ENCODE measurements at regions not wholly inside any gene's neighbourhood (a gene's known extent, or its start where the extent isn't known, plus 50 kb on each side); places are given as distances from the start of the nearest gene placed in this dataset.

DNA sequence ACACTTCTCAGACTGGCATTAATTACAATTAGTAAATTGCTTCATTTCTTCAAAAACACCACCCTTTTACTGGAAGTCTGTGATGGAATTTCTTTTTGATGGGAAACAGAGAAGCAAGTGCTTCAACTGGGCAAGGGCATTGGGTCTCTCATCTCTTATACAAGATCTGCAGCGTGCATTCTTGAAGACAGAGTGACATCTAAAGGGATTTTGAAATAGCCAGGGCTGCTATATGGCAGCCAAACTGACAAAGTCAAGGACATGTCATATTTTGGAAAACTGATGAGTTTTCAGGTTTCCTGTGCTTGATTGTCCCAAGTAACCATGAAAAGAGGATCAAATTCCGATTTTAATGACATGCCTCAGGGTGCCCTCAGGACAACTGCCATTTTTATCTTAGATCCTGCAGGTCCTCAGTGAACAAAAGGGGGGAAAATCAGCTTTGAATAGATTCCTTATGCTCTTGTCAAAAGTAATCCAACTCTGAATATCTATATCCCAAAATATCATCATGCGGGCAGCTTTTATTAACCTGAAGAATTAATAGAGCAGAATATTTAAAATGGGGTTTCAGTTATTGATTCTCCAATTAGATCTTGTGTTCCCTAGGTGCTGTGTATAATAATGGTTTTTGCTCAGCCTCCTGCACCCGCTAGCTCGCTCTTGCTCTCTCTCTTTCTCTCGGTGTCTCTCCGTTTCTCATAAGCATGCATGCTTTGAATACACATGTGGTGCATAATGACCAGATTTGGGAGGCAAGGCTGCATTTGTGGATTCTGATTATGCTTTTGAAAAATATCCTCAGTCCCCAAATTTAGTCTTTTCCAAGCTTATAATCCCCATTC lies 221.8 kb downstream of the TTLL7 start:
- H3K27ac Mint-ChIP-seq = no peak overlapping the region
- ATAC-seq (no peak), DNase-seq (ENCODE audit: low spot score) (no peak)
- H3K4me3 Mint-ChIP-seq = no peak overlapping the region
- H3K27me3 Mint-ChIP-seq (ENCODE audit: low read depth) = no peaks in the 10 kb centered on the region
- no peaks in the 10 kb centered on the region for H3K36me3 Mint-ChIP-seq
- POLR2A ChIA-PET = no interaction called here
- no peaks in the 10 kb centered on the region for H3K9me3 Mint-ChIP-seq
- CTCF ChIA-PET = no interaction called here
- peaks cover 28% of the 10 kb centered on the region for H3K4me1 Mint-ChIP-seq
- TF ChIP-seq, protein P1, sequence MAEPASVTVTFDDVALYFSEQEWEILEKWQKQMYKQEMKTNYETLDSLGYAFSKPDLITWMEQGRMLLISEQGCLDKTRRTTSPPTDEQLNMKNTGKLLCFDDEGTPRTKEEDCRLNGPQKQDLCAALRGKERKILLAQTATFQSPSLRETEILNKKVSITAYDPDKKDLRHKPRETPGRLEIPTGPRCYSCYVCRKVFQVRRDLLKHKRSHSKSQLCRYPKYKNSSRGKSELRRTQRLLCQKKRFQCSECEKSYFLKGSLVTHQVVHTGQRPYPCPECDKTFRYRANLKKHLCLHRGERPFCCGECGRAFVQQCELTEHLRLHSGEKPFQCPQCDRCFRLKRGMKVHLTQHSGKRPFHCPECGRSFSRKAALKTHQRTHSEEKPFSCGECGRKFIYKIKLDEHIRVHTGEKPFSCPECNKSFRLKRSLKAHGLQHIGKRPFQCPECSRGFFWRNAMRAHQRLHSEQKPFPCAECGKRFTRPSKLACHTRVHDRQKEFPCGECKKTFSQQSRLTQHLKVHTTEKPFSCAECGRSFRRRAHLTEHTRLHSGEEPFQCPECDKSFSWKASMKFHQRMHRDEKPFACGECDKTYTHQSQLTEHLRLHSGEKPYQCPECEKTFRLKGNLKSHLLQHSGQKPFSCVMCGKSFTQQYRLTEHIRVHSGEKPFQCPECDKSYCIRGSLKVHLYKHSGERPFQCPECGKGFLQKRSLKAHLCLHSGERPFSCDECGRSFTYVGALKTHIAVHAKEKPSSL (CRISPR knock-in tag; conservative IDR thresholded peaks at IDR 0.05) = no peak
- TF ChIP-seq FOXJ3 (CRISPR knock-in tag; IDR thresholded peaks at IDR 0.05; ENCODE audit: borderline replicate concordance) (no peak), ZNF671 (CRISPR knock-in tag; IDR thresholded peaks at IDR 0.05) (no peak), NFATC4 (CRISPR knock-in tag; IDR thresholded peaks at IDR 0.05) (no peak), FOXP1 (CRISPR knock-in tag; IDR thresholded peaks at IDR 0.05; ENCODE audit: borderline replicate concordance) (no peak), HMGA2 (CRISPR knock-in tag; IDR thresholded peaks at IDR 0.05) (no peak), KAT7 (CRISPR knock-in tag; IDR thresholded peaks at IDR 0.05; ENCODE audit: borderline replicate concordance) (no peak), SMAD4 (CRISPR knock-in tag; IDR thresholded peaks at IDR 0.05) (no peak), FOXK1 (CRISPR knock-in tag; IDR thresholded peaks at IDR 0.05) (no peak), ATF1 (CRISPR knock-in tag; IDR thresholded peaks at IDR 0.05) (no peak), ZBTB21 (CRISPR knock-in tag; IDR thresholded peaks at IDR 0.05; ENCODE audit: borderline replicate concordance) (no peak), ETV6 (CRISPR knock-in tag; IDR thresholded peaks at IDR 0.05) (no peak), ZNF423 (CRISPR knock-in tag; IDR thresholded peaks at IDR 0.05) (no peak)
- TF ChIP-seq, protein P2, sequence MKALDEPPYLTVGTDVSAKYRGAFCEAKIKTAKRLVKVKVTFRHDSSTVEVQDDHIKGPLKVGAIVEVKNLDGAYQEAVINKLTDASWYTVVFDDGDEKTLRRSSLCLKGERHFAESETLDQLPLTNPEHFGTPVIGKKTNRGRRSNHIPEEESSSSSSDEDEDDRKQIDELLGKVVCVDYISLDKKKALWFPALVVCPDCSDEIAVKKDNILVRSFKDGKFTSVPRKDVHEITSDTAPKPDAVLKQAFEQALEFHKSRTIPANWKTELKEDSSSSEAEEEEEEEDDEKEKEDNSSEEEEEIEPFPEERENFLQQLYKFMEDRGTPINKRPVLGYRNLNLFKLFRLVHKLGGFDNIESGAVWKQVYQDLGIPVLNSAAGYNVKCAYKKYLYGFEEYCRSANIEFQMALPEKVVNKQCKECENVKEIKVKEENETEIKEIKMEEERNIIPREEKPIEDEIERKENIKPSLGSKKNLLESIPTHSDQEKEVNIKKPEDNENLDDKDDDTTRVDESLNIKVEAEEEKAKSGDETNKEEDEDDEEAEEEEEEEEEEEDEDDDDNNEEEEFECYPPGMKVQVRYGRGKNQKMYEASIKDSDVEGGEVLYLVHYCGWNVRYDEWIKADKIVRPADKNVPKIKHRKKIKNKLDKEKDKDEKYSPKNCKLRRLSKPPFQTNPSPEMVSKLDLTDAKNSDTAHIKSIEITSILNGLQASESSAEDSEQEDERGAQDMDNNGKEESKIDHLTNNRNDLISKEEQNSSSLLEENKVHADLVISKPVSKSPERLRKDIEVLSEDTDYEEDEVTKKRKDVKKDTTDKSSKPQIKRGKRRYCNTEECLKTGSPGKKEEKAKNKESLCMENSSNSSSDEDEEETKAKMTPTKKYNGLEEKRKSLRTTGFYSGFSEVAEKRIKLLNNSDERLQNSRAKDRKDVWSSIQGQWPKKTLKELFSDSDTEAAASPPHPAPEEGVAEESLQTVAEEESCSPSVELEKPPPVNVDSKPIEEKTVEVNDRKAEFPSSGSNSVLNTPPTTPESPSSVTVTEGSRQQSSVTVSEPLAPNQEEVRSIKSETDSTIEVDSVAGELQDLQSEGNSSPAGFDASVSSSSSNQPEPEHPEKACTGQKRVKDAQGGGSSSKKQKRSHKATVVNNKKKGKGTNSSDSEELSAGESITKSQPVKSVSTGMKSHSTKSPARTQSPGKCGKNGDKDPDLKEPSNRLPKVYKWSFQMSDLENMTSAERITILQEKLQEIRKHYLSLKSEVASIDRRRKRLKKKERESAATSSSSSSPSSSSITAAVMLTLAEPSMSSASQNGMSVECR (CRISPR knock-in tag; IDR thresholded peaks at IDR 0.05; ENCODE audit: borderline replicate concordance) = no peak
- TF ChIP-seq, protein P3, sequence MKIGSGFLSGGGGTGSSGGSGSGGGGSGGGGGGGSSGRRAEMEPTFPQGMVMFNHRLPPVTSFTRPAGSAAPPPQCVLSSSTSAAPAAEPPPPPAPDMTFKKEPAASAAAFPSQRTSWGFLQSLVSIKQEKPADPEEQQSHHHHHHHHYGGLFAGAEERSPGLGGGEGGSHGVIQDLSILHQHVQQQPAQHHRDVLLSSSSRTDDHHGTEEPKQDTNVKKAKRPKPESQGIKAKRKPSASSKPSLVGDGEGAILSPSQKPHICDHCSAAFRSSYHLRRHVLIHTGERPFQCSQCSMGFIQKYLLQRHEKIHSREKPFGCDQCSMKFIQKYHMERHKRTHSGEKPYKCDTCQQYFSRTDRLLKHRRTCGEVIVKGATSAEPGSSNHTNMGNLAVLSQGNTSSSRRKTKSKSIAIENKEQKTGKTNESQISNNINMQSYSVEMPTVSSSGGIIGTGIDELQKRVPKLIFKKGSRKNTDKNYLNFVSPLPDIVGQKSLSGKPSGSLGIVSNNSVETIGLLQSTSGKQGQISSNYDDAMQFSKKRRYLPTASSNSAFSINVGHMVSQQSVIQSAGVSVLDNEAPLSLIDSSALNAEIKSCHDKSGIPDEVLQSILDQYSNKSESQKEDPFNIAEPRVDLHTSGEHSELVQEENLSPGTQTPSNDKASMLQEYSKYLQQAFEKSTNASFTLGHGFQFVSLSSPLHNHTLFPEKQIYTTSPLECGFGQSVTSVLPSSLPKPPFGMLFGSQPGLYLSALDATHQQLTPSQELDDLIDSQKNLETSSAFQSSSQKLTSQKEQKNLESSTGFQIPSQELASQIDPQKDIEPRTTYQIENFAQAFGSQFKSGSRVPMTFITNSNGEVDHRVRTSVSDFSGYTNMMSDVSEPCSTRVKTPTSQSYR (CRISPR knock-in tag; IDR thresholded peaks at IDR 0.05) = no peak
- TF ChIP-seq, protein P4, sequence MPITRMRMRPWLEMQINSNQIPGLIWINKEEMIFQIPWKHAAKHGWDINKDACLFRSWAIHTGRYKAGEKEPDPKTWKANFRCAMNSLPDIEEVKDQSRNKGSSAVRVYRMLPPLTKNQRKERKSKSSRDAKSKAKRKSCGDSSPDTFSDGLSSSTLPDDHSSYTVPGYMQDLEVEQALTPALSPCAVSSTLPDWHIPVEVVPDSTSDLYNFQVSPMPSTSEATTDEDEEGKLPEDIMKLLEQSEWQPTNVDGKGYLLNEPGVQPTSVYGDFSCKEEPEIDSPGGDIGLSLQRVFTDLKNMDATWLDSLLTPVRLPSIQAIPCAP (CRISPR knock-in tag; IDR thresholded peaks at IDR 0.05) = no peak
